ENCODE measurements at regions not wholly inside any gene's neighbourhood (a gene's known extent, or its start where the extent isn't known, plus 50 kb on each side); places are given as distances from the start of the nearest gene placed in this dataset.
"Not testable (repeated sequence)": the region's sequence is repeated elsewhere in the genome, so short reads cannot be mapped to it uniquely, and the experiment has no call there.

DNA sequence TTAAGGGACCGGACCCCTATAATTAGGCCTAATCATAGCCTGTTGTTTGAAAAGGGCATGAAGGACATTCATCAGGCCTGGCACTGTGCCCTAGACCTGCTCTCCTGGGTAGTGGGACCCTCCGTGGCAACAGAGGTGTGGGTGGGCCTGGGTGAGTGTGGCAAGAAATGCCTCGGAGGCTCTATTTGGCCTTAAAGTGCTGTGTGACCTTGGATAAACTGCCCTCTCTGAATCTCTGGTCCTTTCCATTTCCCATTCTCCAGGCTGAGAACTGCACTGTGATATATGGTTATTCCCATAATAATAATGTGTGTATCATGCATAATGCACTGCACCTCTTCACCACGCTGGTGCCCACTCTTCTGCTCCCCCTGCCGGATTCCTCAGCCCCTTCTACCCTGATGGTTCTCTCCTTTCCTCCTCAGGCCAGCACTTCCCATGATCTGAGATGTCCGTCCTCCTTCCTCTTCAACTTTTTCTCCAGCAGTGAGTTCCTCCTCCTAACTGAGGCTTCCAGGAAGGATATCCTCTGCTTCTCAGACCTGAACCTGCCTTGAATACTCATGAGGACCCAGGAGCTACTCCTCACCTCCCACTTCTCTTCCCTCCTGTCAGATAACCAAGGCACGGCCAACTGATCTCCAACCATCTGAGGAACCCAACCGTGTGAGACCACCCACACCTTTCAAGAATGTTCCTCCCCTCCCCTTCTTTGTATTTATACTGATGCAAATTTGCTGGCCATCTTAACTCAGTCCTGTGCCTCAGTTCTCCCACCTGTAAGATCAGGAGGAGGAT is 111.0 kb upstream of the PZP start:
- Histone ChIP-seq H3K27ac (no peak overlapping the region), H2AFZ (no peak overlapping the region), H3K27me3 (no peaks in the 10 kb centered on the region), H4K20me1 (ENCODE audit: insufficient read depth, poor library complexity, severe bottlenecking) (no peaks in the 10 kb centered on the region), H3K4me1 (ENCODE audit: insufficient read depth) (no peaks in the 10 kb centered on the region), H3K9me2 (replicated peaks; ENCODE audit: insufficient read depth) (no peaks in the 10 kb centered on the region), H3K4me3 (no peak overlapping the region), H3K36me3 (replicated peaks; ENCODE audit: insufficient read depth, low read depth) (no peaks in the 10 kb centered on the region), H3K9me3 (ENCODE audit: low read depth) (no peaks in the 10 kb centered on the region), H3K4me2 (no peak overlapping the region), H3K79me2 (no peaks in the 10 kb centered on the region)
- TF ChIP-seq, protein P1, sequence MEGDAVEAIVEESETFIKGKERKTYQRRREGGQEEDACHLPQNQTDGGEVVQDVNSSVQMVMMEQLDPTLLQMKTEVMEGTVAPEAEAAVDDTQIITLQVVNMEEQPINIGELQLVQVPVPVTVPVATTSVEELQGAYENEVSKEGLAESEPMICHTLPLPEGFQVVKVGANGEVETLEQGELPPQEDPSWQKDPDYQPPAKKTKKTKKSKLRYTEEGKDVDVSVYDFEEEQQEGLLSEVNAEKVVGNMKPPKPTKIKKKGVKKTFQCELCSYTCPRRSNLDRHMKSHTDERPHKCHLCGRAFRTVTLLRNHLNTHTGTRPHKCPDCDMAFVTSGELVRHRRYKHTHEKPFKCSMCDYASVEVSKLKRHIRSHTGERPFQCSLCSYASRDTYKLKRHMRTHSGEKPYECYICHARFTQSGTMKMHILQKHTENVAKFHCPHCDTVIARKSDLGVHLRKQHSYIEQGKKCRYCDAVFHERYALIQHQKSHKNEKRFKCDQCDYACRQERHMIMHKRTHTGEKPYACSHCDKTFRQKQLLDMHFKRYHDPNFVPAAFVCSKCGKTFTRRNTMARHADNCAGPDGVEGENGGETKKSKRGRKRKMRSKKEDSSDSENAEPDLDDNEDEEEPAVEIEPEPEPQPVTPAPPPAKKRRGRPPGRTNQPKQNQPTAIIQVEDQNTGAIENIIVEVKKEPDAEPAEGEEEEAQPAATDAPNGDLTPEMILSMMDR (IDR thresholded peaks at IDR 0.05; ENCODE audit: poor library complexity) = no peak
- TF ChIP-seq EZH2phosphoT487 (IDR thresholded peaks at IDR 0.05; ENCODE audit: low read depth, severe bottlenecking, unreplicated experiment) (no peak), EZH2 (IDR thresholded peaks at IDR 0.05; ENCODE audit: borderline replicate concordance) (no peak)
- DNase-seq (ENCODE audit: low spot score) = no peak
- WGBS (ENCODE audit: low lambda C conversion rate, missing lambda C conversion rate) = 76% methylated on average over 8 of the region's 8 CpGs

DNA sequence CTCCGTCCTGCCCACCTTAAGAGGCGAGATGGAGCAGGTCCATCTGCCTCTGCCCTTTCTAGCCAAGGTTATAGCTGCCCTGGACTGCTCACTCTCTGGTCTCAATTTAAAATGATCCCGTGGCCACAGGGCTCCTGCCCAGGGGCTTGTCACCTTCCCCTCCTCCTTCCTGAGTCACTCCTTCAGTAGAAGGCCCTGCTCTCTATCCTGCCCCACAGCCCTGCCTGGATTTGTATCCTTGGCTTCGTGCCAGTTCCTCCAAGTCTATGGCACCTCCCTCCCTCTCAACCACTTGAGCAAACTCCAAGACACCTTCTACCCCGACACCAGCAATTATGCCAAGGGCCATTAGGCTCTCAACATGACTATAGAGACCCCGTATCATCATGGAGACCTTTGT is 105.3 kb upstream of the PZP start:
- H3K9me2 ChIP-seq (replicated peaks; ENCODE audit: insufficient read depth); H2AFZ ChIP-seq; H3K27ac ChIP-seq; H3K4me2 ChIP-seq; H3K9me3 ChIP-seq (ENCODE audit: low read depth); H3K36me3 ChIP-seq (replicated peaks; ENCODE audit: insufficient read depth, low read depth); DNase-seq (ENCODE audit: low spot score); H3K27me3 ChIP-seq; H3K4me1 ChIP-seq (ENCODE audit: insufficient read depth); H4K20me1 ChIP-seq (ENCODE audit: insufficient read depth, poor library complexity, severe bottlenecking); H3K79me2 ChIP-seq; H3K4me3 ChIP-seq: not testable (repeated sequence)
- 74% methylated on average over 6 of the region's 6 CpGs for WGBS (ENCODE audit: low lambda C conversion rate, missing lambda C conversion rate)

DNA sequence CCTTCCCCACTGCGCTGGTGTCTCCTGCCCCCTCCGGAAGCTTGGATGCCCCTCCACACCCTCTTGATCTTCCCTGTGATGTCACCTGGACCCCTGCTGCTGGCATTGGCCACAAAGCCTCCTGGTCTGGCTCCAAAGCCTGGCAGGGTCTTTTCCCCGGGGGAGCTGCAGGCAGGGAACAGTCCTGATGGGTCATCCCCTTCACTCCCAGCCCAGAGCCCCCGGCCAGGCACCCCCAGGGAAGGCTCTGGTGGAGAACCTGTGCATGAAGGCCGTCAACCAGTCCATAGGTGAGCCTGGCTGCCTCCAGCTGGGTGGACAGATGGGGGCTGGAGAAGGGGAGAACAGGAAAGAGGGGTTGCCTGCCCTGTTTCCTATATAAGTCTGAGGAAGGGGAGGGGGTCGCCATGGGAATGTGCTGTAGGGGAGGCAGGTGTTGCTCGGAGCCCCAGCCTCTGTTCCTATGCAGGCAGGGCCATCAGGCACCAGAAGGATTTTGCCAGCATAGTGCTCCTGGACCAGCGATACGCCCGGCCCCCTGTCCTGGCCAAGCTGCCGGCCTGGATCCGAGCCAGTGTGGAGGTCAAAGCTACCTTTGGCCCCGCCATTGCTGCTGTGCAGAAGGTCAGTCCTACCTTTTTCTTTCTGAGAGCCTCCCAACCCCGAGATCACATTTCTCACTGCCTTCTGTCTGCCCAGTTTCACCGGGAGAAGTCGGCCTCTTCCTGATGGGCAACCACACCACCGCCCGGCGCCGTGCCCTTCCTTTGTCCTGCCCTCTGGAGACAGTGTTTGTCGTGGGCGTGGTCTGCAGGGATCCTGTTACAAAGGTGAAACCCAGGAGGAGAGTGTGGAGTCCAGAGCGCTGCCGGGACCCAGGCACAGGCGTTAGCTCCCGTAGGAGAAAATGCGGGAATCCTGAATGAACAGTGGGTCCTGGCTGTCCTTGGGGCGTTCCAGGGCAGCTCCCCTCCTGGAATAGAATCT is 104.5 kb upstream of the PZP start:
- not testable (repeated sequence) for H3K9me2 ChIP-seq (replicated peaks; ENCODE audit: insufficient read depth); DNase-seq (ENCODE audit: low spot score); H4K20me1 ChIP-seq (ENCODE audit: insufficient read depth, poor library complexity, severe bottlenecking); H3K4me1 ChIP-seq (ENCODE audit: insufficient read depth); H3K79me2 ChIP-seq; H3K4me2 ChIP-seq; H2AFZ ChIP-seq; H3K36me3 ChIP-seq (replicated peaks; ENCODE audit: insufficient read depth, low read depth); H3K9me3 ChIP-seq (ENCODE audit: low read depth); H3K4me3 ChIP-seq; H3K27ac ChIP-seq; H3K27me3 ChIP-seq
- WGBS (ENCODE audit: low lambda C conversion rate, missing lambda C conversion rate) = 90% methylated on average over 14 of the region's 28 CpGs

DNA sequence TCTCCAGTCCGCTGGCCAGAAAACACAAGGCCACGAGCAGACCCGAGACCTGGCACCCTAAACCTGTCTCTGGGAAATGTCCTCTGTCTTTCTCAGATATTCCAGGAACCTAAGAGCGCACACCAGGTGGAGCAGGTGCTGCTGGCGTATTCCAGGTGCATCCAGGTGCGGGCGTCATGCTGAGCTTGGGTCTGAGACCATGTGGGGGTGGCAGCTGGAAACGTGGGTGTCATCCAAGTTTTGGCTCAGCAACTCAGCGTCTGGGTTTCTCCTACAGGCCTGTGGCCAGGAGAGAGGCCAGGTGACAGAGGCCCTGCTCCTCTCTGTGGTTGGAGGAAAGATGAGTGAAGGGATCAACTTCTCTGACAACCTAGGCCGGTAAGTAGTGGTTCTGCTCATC is 103.3 kb upstream of the PZP start:
- not testable (repeated sequence) for H3K27ac ChIP-seq; H3K4me1 ChIP-seq (ENCODE audit: insufficient read depth); H3K9me3 ChIP-seq (ENCODE audit: low read depth); H3K4me2 ChIP-seq; H3K4me3 ChIP-seq; H3K9me2 ChIP-seq (replicated peaks; ENCODE audit: insufficient read depth); H2AFZ ChIP-seq; H3K79me2 ChIP-seq; H3K36me3 ChIP-seq (replicated peaks; ENCODE audit: insufficient read depth, low read depth); H3K27me3 ChIP-seq; H4K20me1 ChIP-seq (ENCODE audit: insufficient read depth, poor library complexity, severe bottlenecking); DNase-seq (ENCODE audit: low spot score)
- WGBS (ENCODE audit: low lambda C conversion rate, missing lambda C conversion rate) = 99% methylated on average over 10 of the region's 10 CpGs

DNA sequence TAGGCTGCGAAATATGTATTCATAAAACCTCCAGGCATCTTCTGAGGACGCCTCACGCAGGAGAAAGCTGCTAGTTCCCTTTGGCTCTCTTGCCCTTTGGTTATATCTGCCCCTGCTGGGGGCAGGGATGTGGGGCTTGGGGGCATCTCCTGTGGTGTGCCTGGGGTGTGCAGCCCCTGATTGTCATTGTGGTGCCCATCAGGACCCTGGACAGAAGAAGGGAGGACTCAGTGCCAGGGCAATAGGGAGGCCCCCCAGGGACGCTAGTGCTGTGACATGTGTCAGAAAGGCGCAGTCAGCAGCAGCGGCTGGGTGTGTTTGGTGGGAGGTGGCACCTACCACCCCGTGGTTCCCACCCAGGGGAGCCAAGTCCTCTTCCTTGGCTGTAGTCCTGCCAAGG is 102.5 kb upstream of the PZP start:
- not testable (repeated sequence) for H3K79me2 ChIP-seq; H2AFZ ChIP-seq; H3K4me1 ChIP-seq (ENCODE audit: insufficient read depth); H4K20me1 ChIP-seq (ENCODE audit: insufficient read depth, poor library complexity, severe bottlenecking); H3K36me3 ChIP-seq (replicated peaks; ENCODE audit: insufficient read depth, low read depth); DNase-seq (ENCODE audit: low spot score); H3K27ac ChIP-seq; H3K4me3 ChIP-seq; H3K9me2 ChIP-seq (replicated peaks; ENCODE audit: insufficient read depth); H3K9me3 ChIP-seq (ENCODE audit: low read depth); H3K27me3 ChIP-seq; H3K4me2 ChIP-seq
- 72% methylated on average over 3 of the region's 7 CpGs for WGBS (ENCODE audit: low lambda C conversion rate, missing lambda C conversion rate)

DNA sequence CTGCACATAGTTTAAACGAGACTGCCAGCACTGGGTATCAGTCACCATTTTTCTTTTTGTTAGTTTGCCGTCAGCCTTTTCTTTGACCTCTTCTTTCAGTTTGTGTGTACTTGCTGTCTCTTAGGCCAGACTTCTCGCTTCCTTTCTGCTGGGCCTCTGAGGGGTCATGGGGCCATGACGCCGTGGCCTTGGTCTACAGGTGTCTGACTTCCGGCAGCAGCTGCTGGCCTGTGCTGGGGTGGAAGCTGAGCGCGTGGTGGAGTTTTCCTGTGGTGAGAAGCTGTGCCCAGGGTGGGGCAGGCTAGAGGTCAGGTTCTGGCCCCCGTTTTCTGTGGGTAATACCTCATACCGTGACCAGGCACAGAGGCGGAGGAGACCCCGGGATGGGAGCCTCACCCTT is 101.6 kb upstream of the PZP start:
- WGBS (ENCODE audit: low lambda C conversion rate, missing lambda C conversion rate) = 86% methylated on average over 12 of the region's 12 CpGs
- not testable (repeated sequence) for H3K27ac ChIP-seq; H3K36me3 ChIP-seq (replicated peaks; ENCODE audit: insufficient read depth, low read depth); H3K4me2 ChIP-seq; H3K4me3 ChIP-seq; H2AFZ ChIP-seq; H3K79me2 ChIP-seq; H3K9me2 ChIP-seq (replicated peaks; ENCODE audit: insufficient read depth); H3K9me3 ChIP-seq (ENCODE audit: low read depth); DNase-seq (ENCODE audit: low spot score); H3K4me1 ChIP-seq (ENCODE audit: insufficient read depth); H3K27me3 ChIP-seq; H4K20me1 ChIP-seq (ENCODE audit: insufficient read depth, poor library complexity, severe bottlenecking)

DNA sequence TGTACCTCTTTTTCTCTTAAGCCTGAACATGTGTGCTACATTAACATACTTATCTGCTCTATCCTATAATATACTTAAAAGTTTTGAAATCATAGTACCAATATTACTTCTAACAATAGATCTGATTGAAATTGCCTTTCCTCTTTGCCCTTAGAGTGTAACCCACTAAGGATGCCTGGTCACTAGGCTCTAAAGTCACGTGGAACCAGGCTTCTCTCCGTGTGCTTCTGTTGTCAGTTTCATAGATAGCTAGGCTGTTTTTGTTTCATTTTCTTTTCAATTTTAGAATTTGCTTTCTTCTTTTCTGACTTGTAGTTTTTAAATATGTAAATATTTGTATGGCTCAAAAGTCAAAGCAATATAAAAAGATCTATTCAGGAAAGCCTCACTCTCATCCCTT is 100.5 kb upstream of the PZP start:
- 75% methylated on average over 1 of the region's 2 CpGs for WGBS (ENCODE audit: low lambda C conversion rate, missing lambda C conversion rate)
- not testable (repeated sequence) for H3K79me2 ChIP-seq; H3K9me3 ChIP-seq (ENCODE audit: low read depth); H4K20me1 ChIP-seq (ENCODE audit: insufficient read depth, poor library complexity, severe bottlenecking); H3K27ac ChIP-seq; H3K4me3 ChIP-seq; H3K27me3 ChIP-seq; H3K4me1 ChIP-seq (ENCODE audit: insufficient read depth); DNase-seq (ENCODE audit: low spot score); H2AFZ ChIP-seq; H3K36me3 ChIP-seq (replicated peaks; ENCODE audit: insufficient read depth, low read depth); H3K9me2 ChIP-seq (replicated peaks; ENCODE audit: insufficient read depth); H3K4me2 ChIP-seq
